HG03097 (cell line): ENCODE measurements at regions not wholly inside any gene's neighbourhood (a gene's known extent, or its start where the extent isn't known, plus 50 kb on each side); places are given as distances from the start of the nearest gene placed in this dataset.

Experiments used
- ATAC-seq: cut with Tn5 transposase; IDR thresholded peaks from one replicate; pipeline ENCODE4 v1.9.1; 2021; ENCODE audit not compliant: unreplicated experiment, low FRiP score

- ATAC-seq = no peak
These were observed 65.4 kb upstream of the WWC1 start for GRCh38 chr5:168226012-168226411.

GRCh38 chr5:168227001-168227400 is 64.4 kb upstream of the WWC1 start:
- no peak for ATAC-seq

GRCh38 chr5:168227973-168228615 is 63.4 kb upstream of the WWC1 start:
- ATAC-seq = peak; percentile 100

- ATAC-seq = no peak
These were observed 62.8 kb upstream of the WWC1 start for GRCh38 chr5:168228668-168229067.

- ATAC-seq = no peak
These were observed 57.3 kb upstream of the WWC1 start for GRCh38 chr5:168234133-168234532.

- ATAC-seq = no peak
These were observed 53.0 kb upstream of the WWC1 start for GRCh38 chr5:168238463-168238862.

GRCh38 chr5:168239325-168239724 is 52.1 kb upstream of the WWC1 start:
- no peak for ATAC-seq
